Stimulated activated naive CD8-positive, alpha-beta T cell treated with anti-CD3 and anti-CD28 coated beads, Interleukin-15, Interleukin-2, amounts not matched to agents 100 ng/mL and 50 ng/mL, for 24 hours (primary cell): ENCODE measurements at regions not wholly inside any gene's neighbourhood (a gene's known extent, or its start where the extent isn't known, plus 50 kb on each side); places are given as distances from the start of the nearest gene placed in this dataset.

ENCODE experiments used
- H3K27ac Mint-ChIP-seq: one replicate; pipeline ENCODE4 v1.8.0; 2021; ENCODE audit warnings: mild to moderate bottlenecking, mixed read lengths
- H3K27me3 Mint-ChIP-seq: one replicate; pipeline ENCODE4 v1.8.0; 2021; ENCODE audit warnings: mixed read lengths
- H3K36me3 Mint-ChIP-seq: one replicate; pipeline ENCODE4 v1.8.0; 2021; ENCODE audit warnings: low read depth, mixed read lengths
- H3K4me1 Mint-ChIP-seq: one replicate; pipeline ENCODE4 v1.8.0; 2021; ENCODE audit warnings: low read depth, mixed read lengths
- H3K4me3 Mint-ChIP-seq: one replicate; pipeline ENCODE4 v1.8.0; 2021; ENCODE audit warnings: mild to moderate bottlenecking, mixed read lengths
- H3K9me3 Mint-ChIP-seq: one replicate; pipeline ENCODE4 v1.8.0; 2021; ENCODE audit warnings: mixed read lengths

DNA sequence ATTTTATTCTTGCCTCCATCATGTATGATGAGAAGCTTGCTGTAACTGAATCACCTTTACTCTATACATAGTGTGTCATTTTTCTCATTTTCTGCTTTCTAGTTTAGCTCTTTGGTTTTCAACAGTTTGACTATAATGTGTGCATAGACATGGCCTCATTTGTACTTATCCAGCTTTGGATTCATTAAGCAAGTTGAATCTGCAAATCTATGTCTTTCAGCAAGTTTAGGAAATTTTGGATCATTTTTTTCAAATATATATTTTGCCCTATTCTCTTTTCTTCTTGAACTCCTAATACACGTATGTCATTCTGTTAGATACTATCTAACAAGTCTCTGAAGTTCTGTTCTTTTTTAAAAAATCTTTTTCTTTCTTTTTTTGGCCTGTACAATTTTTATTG lies 57.8 kb downstream of the PRLHR start:
- H3K4me1 Mint-ChIP-seq, result no peaks in the 10 kb centered on the region

DNA sequence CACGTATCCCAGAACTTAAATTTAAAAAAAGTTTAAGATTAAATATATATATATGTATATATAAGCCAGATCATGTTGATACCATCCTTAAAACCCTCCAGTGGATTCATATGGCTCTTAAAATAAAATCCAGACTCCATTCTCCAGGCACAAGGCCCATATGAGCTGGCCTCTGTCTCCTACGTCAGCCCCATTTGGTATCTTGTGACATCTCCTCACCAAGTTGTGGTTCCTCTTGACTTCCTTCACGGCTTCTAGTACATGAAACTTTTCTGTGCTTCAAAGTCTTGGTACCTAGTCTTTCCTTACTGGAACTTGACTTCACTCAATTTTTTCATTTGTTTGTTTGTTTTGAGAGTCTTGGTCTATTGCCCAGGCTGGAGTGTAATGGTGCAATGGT lies 61.3 kb downstream of the PRLHR start:
- H3K9me3 Mint-ChIP-seq, result no peaks in the 10 kb centered on the region
- peaks cover 11% of the 10 kb centered on the region for H3K27me3 Mint-ChIP-seq

More for the DNA sequence above, 57.8 kb downstream of the PRLHR start:
- H3K27me3 Mint-ChIP-seq, result peaks cover 22% of the 10 kb centered on the region
- no peak overlapping the region for H3K27ac Mint-ChIP-seq
- H3K9me3 Mint-ChIP-seq, result no peaks in the 10 kb centered on the region
- no peaks in the 10 kb centered on the region for H3K36me3 Mint-ChIP-seq
- H3K4me3 Mint-ChIP-seq, result no peak overlapping the region

GRCh38 chr10:118531105-118531852 lies 64.2 kb downstream of the PRLHR start:
- no peak overlapping the region for H3K27ac Mint-ChIP-seq
- no peaks in the 10 kb centered on the region for H3K4me1 Mint-ChIP-seq
- no peaks in the 10 kb centered on the region for H3K36me3 Mint-ChIP-seq
- no peaks in the 10 kb centered on the region for H3K9me3 Mint-ChIP-seq
- peaks cover 11% of the 10 kb centered on the region for H3K27me3 Mint-ChIP-seq
- no peak overlapping the region for H3K4me3 Mint-ChIP-seq

More for the DNA sequence above, 61.3 kb downstream of the PRLHR start:
- no peaks in the 10 kb centered on the region for H3K4me1 Mint-ChIP-seq
- H3K4me3 Mint-ChIP-seq, result no peak overlapping the region
- H3K36me3 Mint-ChIP-seq, result no peaks in the 10 kb centered on the region
- no peak overlapping the region for H3K27ac Mint-ChIP-seq

GRCh38 chr10:118528426-118528825 lies 67.0 kb downstream of the PRLHR start:
- Mint-ChIP-seq H3K4me1 (no peaks in the 10 kb centered on the region), H3K27ac (no peak overlapping the region), H3K9me3 (no peaks in the 10 kb centered on the region), H3K27me3 (peaks cover 13% of the 10 kb centered on the region), H3K4me3 (no peak overlapping the region), H3K36me3 (no peaks in the 10 kb centered on the region)

DNA sequence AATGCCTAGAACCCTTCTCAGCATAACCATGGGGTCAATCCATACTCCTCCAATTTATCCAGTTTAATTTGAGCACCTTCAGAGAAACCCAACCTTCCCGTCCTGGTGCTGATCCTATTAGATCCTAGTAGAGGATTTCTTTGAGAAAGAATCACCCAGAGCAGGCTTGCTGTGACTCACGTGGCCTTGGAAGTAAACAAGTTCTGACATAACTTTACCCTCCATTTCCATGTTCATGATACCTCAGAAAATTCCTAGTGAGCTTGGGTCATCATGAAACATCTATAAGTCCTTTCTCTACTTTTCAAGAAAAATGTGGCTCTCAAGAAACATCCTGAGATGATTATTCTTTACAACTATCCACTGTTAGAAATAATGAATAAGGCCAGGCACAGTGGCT lies 71.7 kb downstream of the PRLHR start:
- Mint-ChIP-seq H3K4me1 (no peaks in the 10 kb centered on the region), H3K9me3 (no peaks in the 10 kb centered on the region), H3K4me3 (no peak overlapping the region), H3K36me3 (no peaks in the 10 kb centered on the region), H3K27me3 (peaks cover 29% of the 10 kb centered on the region), H3K27ac (no peak overlapping the region)

DNA sequence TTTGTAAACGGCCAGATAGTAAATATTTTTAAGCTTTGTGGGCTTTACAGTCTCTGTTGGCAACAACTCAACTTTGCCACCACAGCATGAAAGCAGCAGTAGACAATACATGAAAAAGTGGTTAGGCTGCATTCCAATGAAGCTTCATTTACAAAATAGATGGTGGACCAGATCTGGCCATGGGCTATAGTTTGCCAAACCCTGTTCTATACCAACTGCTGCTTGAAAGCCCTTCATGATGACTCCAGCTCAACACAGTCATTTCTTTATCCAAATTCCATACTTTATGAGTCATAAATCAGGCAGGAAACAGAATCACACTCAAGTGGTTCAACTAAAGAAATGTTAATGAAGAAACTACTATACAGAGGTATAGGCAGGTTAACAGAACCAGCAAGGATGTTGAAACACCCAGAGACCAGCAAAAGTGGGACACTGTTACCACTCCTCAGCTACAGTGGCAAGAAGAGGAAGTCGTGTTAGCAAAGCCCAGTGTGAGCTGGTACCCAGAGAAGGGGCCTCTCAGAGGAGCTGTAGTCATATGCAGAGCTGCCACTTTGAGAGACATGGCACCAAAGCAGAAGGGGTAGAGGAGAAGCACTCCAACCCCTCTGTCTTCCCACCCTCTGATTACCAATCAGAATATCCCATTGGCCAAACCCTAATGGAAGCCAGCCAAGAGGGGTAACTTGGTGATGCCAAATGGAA lies 72.5 kb downstream of the PRLHR start:
- peaks cover 32% of the 10 kb centered on the region for H3K27me3 Mint-ChIP-seq
- no peak overlapping the region for H3K4me3 Mint-ChIP-seq

DNA sequence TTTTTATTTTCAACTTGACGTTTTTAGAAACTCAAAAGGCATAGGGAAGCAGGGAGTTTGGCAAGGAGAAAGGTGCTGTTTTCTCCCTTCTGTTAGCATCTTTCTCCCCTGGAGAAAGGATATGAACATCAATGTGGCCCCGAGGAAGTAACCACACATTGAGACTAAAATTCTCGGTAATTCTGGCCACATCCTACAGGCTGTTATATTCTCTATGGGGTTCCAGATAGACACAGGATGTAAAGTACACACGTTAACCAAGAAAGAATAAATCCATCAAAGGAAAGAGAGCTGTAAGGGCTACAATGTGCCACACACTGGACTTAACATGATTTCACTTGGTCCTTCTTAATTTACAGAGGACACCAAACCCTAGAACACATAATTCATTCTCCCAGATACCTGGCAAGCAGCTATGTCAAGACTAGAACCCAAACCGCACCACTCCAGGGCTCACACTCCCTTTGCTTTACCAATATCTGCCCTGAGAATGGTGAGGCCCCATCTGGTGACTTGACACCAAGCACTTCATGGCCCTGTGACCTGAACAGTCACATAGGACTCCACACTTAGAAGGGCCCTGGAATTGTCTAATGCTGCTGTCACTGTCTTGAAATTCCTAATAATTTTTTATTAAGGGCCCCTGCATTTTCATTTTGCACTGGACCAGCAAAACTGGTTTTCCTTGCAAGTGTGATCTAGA lies 73.9 kb downstream of the PRLHR start:
- Mint-ChIP-seq H3K4me1 (no peaks in the 10 kb centered on the region), H3K36me3 (no peaks in the 10 kb centered on the region), H3K27me3 (peaks cover 32% of the 10 kb centered on the region), H3K4me3 (no peak overlapping the region), H3K27ac (no peak overlapping the region), H3K9me3 (no peaks in the 10 kb centered on the region)

More for the DNA sequence above, 72.5 kb downstream of the PRLHR start:
- H3K4me1 Mint-ChIP-seq, result no peaks in the 10 kb centered on the region
- no peaks in the 10 kb centered on the region for H3K9me3 Mint-ChIP-seq
- H3K36me3 Mint-ChIP-seq, result no peaks in the 10 kb centered on the region
- H3K27ac Mint-ChIP-seq, result no peak overlapping the region

DNA sequence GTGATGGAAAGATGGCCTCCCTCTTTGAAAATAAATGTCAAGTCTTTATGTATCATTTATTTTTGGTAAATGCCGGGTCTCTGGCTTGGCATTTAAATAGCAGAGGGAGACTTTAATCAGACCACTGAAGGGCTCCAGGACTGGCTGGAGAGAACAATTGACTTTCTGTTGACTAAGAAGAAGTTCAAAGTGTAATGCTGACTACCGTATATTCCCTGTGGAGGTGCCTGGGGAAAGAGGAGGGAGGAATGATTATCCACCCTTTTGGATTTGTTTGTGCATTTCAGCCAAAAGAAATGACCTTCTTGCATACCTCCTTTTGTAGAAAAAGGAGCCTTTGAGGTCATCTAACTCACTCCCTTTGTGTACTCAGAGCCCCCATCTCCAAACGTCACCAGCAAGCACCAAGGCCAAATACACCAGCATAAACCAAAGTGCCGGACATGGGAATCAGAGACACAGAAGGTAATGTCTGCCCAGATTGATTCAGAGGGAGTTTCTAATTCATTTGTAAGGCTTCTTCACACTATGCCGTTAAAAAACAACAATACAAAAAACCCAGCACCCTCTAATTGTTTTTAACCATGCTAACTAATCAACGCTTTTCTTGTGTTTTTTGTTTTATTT lies 75.2 kb downstream of the PRLHR start:
- no peaks in the 10 kb centered on the region for H3K4me1 Mint-ChIP-seq
- H3K9me3 Mint-ChIP-seq, result no peaks in the 10 kb centered on the region
- no peak overlapping the region for H3K27ac Mint-ChIP-seq
- no peak overlapping the region for H3K4me3 Mint-ChIP-seq
- peaks cover 27% of the 10 kb centered on the region for H3K27me3 Mint-ChIP-seq
- no peaks in the 10 kb centered on the region for H3K36me3 Mint-ChIP-seq

DNA sequence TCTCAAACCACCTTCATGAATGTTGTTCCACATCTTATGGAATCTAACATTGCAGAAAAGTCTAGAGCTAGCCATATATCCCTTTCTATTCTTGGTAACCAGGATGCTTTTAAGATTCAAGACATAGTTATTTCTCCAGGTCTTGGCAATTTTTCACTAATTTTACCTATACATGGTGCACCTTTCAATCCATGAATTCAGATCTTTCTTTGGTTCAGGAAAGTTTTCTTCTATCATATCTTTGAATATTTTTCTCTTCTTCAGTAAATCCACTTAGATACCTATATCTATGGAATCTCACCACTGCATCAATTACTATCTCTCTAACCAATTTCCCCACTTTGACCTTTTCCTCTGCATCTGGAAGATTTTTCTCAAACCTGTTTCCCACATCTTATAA lies 77.4 kb downstream of the PRLHR start:
- H3K4me3 Mint-ChIP-seq, result no peak overlapping the region
- peaks cover 32% of the 10 kb centered on the region for H3K27me3 Mint-ChIP-seq
- no peak overlapping the region for H3K27ac Mint-ChIP-seq
- H3K36me3 Mint-ChIP-seq, result no peaks in the 10 kb centered on the region
- H3K9me3 Mint-ChIP-seq, result no peaks in the 10 kb centered on the region
- no peaks in the 10 kb centered on the region for H3K4me1 Mint-ChIP-seq

- no peaks in the 10 kb centered on the region for H3K4me1 Mint-ChIP-seq
- peaks cover 25% of the 10 kb centered on the region for H3K27me3 Mint-ChIP-seq
- H3K4me3 Mint-ChIP-seq, result no peak overlapping the region
- H3K27ac Mint-ChIP-seq, result no peak overlapping the region
- H3K9me3 Mint-ChIP-seq, result no peaks in the 10 kb centered on the region
- no peaks in the 10 kb centered on the region for H3K36me3 Mint-ChIP-seq
Observed at GRCh38 chr10:118516716-118517115, 78.7 kb downstream of the PRLHR start.

GRCh38 chr10:118513174-118513573 lies 82.3 kb downstream of the PRLHR start:
- no peak overlapping the region for H3K27ac Mint-ChIP-seq
- H3K4me3 Mint-ChIP-seq, result no peak overlapping the region
- H3K36me3 Mint-ChIP-seq, result no peaks in the 10 kb centered on the region
- peaks cover 18% of the 10 kb centered on the region for H3K27me3 Mint-ChIP-seq
- H3K4me1 Mint-ChIP-seq, result peaks cover 4% of the 10 kb centered on the region
- no peaks in the 10 kb centered on the region for H3K9me3 Mint-ChIP-seq

DNA sequence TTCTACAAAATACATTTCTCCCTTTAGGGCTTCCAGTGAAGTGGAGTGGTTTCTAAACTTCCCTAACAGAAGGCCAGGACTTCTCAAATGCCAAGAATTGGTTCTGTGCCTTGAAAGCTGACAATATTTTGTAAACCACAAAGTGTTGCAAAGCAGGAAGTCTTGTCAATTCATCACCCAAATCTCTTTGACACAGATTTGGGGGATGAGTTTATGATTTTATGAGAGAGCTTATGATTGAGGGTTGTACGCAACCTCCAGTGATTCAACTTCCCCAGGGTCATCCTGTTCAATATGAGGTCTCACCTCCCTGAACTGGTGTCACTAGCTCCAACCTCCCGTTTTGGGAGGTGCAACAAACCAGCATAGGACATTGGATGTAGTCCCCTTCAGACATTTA lies 83.7 kb downstream of the PRLHR start:
- H3K27ac Mint-ChIP-seq, result no peak overlapping the region
- no peaks in the 10 kb centered on the region for H3K9me3 Mint-ChIP-seq
- peaks cover 11% of the 10 kb centered on the region for H3K27me3 Mint-ChIP-seq

GRCh38 chr10:118508863-118509262 lies 86.6 kb downstream of the PRLHR start:
- peaks cover 5% of the 10 kb centered on the region for H3K27me3 Mint-ChIP-seq
- no peaks in the 10 kb centered on the region for H3K36me3 Mint-ChIP-seq
- H3K27ac Mint-ChIP-seq, result no peak overlapping the region
- H3K9me3 Mint-ChIP-seq, result no peaks in the 10 kb centered on the region
- H3K4me1 Mint-ChIP-seq, result peaks cover 4% of the 10 kb centered on the region
- no peak overlapping the region for H3K4me3 Mint-ChIP-seq

More for the DNA sequence above, 83.7 kb downstream of the PRLHR start:
- Mint-ChIP-seq H3K4me1 (peaks cover 4% of the 10 kb centered on the region), H3K36me3 (no peaks in the 10 kb centered on the region), H3K4me3 (no peak overlapping the region)

DNA sequence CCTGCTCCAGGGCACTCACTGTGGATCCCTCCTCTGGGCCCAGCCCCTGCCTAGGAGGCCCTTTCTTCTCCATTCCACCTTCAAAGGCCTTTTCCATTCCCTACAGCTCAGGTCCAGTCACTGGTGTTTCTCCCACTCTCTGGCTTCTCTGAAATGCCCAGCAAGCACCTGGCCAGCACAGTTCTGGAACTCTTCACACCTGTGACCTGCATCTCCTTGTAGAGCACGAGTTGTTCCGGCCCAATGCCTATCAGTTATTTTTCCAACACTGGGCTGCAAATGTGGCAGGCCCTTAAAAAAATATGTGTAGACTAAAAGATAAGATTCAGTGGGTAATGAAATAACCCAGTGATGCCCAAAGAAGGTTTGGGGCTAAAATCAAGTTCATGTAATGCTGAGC lies 87.1 kb downstream of the PRLHR start:
- Mint-ChIP-seq H3K27ac (no peak overlapping the region), H3K9me3 (no peaks in the 10 kb centered on the region), H3K4me1 (peaks cover 4% of the 10 kb centered on the region), H3K4me3 (no peak overlapping the region), H3K36me3 (no peaks in the 10 kb centered on the region), H3K27me3 (peaks cover 5% of the 10 kb centered on the region)
